Mesenchymal stem cell (in vitro differentiated cells and primary cell): ENCODE measurements at regions not wholly inside any gene's neighbourhood (a gene's known extent, or its start where the extent isn't known, plus 50 kb on each side); places are given as distances from the start of the nearest gene placed in this dataset.
A peak's percentile ranks its signal among the peaks of the same experiment; 100 is the strongest.

Source experiments
- DNase-seq: peaks from one replicate; pipeline ENCODE4 v3.0.0-alpha.2; 2013
- H2AFZ ChIP-seq: one replicate; pipeline ENCODE4 v1.6.1; 2013; ENCODE audit warnings: low read depth, mild to moderate bottlenecking, control low read depth, inconsistent platforms, low read length, moderate library complexity
- H2AK5ac ChIP-seq: 2 replicates; pipeline ENCODE4 v1.6.1; 2013; ENCODE audit warnings: low read length, moderate library complexity, mild to moderate bottlenecking, inconsistent platforms; ENCODE audit not compliant: severe bottlenecking
- H2BK120ac ChIP-seq: one replicate; pipeline ENCODE4 v1.6.1; 2013; ENCODE audit warnings: low read depth, mild to moderate bottlenecking, inconsistent platforms, low read length, moderate library complexity
- H2BK12ac ChIP-seq, 2 experiments: one replicate each; pipeline ENCODE4 v1.6.1; 2013; ENCODE audit warnings: inconsistent platforms in 2 of 2, low read length in 2 of 2, mild to moderate bottlenecking in 2 of 2, moderate library complexity in 2 of 2, control low read depth in 1 of 2
- H2BK15ac ChIP-seq: one replicate; pipeline ENCODE4 v1.6.1; 2013; ENCODE audit warnings: mild to moderate bottlenecking, low read depth, inconsistent platforms; ENCODE audit not compliant: poor library complexity, severe bottlenecking
- H2BK5ac ChIP-seq: 2 replicates; pipeline ENCODE4 v1.6.1; 2013; ENCODE audit warnings: low read depth, mild to moderate bottlenecking, low read length, control low read depth, inconsistent platforms; ENCODE audit not compliant: poor library complexity, severe bottlenecking
- H3K14ac ChIP-seq, 2 experiments: one replicate each; pipeline ENCODE4 v1.6.1; 2013; ENCODE audit warnings: inconsistent platforms in 2 of 2, low read length in 2 of 2, control low read depth in 1 of 2, mild to moderate bottlenecking in 1 of 2, moderate library complexity in 1 of 2
- H3K18ac ChIP-seq, 2 experiments: one replicate each; pipeline ENCODE4 v1.6.1; 2013; ENCODE audit warnings: inconsistent platforms in 2 of 2, low read length in 2 of 2, control low read depth in 1 of 2, low read depth in 1 of 2, mild to moderate bottlenecking in 1 of 2
- H3K23ac ChIP-seq, 2 experiments: one replicate each; pipeline ENCODE4 v1.6.1; 2013; ENCODE audit warnings: inconsistent platforms in 2 of 2, low read length in 2 of 2, mild to moderate bottlenecking in 2 of 2, moderate library complexity in 2 of 2, control low read depth in 1 of 2
- H3K27ac ChIP-seq: 2 replicates; pipeline ENCODE4 v1.5.1; 2013; ENCODE audit warnings: mild to moderate bottlenecking, moderate library complexity, low read length, control low read depth, inconsistent platforms; ENCODE audit not compliant: poor library complexity, severe bottlenecking
- H3K27me3 ChIP-seq, 2 experiments: 2 replicates each; pipeline versions ENCODE4 v1.6.1 to v1.7.0; 2013; ENCODE audit warnings: low read length in 2 of 2, mild to moderate bottlenecking in 2 of 2, moderate library complexity in 2 of 2, control low read depth in 1 of 2, inconsistent platforms in 1 of 2; ENCODE audit not compliant: control insufficient read depth in 1 of 2, insufficient read depth in 1 of 2
- H3K36me3 ChIP-seq, 2 experiments: 2 replicates each; pipeline versions ENCODE4 v1.6.1 to v1.7.0; 2013; ENCODE audit warnings: low read length in 2 of 2, control low read depth in 1 of 2, inconsistent platforms in 1 of 2, low read depth in 1 of 2, mild to moderate bottlenecking in 1 of 2; ENCODE audit not compliant: insufficient read depth in 2 of 2, control insufficient read depth in 1 of 2
- H3K4ac ChIP-seq, 2 experiments: one replicate each; pipeline ENCODE4 v1.6.1; 2013; ENCODE audit warnings: inconsistent platforms in 2 of 2, low read length in 2 of 2, mild to moderate bottlenecking in 2 of 2, moderate library complexity in 2 of 2, control low read depth in 1 of 2, low read depth in 1 of 2
- H3K4me1 ChIP-seq: 2 replicates; pipeline ENCODE4 v1.6.1; 2013; ENCODE audit warnings: low read depth, low read length, control low read depth; ENCODE audit not compliant: control insufficient read depth, insufficient read depth
- H3K4me2 ChIP-seq: 2 replicates; pipeline ENCODE4 v1.6.1; 2013; ENCODE audit warnings: low read length, mild to moderate bottlenecking, inconsistent platforms; ENCODE audit not compliant: poor library complexity, severe bottlenecking
- H3K4me3 ChIP-seq, 2 experiments: 2 replicates each; pipeline versions ENCODE4 v1.5.1 to v1.7.0; 2013; ENCODE audit warnings: low read length in 2 of 2, mild to moderate bottlenecking in 2 of 2, control low read depth in 1 of 2, low read depth in 1 of 2; ENCODE audit not compliant: insufficient read depth in 1 of 2
- H3K79me1 ChIP-seq: replicated peaks from 2 replicates; pipeline ENCODE4 v1.6.1; 2013; ENCODE audit warnings: mild to moderate bottlenecking, control low read depth, low read length, inconsistent platforms; ENCODE audit not compliant: poor library complexity, severe bottlenecking
- H3K9ac ChIP-seq: 2 replicates; pipeline ENCODE4 v1.7.0; 2013; ENCODE audit warnings: mild to moderate bottlenecking, low read length, moderate library complexity
- H3K9me3 ChIP-seq: 2 replicates; pipeline ENCODE4 v1.7.0; 2013; ENCODE audit warnings: mild to moderate bottlenecking, low read length; ENCODE audit not compliant: control insufficient read depth
- H4K8ac ChIP-seq: one replicate; pipeline ENCODE4 v1.6.1; 2013; ENCODE audit warnings: inconsistent platforms, mild to moderate bottlenecking, low read length, moderate library complexity
- H4K91ac ChIP-seq: one replicate; pipeline ENCODE4 v1.6.1; 2013; ENCODE audit warnings: mild to moderate bottlenecking, low read length, inconsistent platforms
- WGBS: methylation state at CpG from one replicate; pipeline ENCODE4 v1.1.7; 2013; ENCODE audit warnings: mixed read lengths; 5-methylcytosine and 5-hydroxymethylcytosine counted together

DNA sequence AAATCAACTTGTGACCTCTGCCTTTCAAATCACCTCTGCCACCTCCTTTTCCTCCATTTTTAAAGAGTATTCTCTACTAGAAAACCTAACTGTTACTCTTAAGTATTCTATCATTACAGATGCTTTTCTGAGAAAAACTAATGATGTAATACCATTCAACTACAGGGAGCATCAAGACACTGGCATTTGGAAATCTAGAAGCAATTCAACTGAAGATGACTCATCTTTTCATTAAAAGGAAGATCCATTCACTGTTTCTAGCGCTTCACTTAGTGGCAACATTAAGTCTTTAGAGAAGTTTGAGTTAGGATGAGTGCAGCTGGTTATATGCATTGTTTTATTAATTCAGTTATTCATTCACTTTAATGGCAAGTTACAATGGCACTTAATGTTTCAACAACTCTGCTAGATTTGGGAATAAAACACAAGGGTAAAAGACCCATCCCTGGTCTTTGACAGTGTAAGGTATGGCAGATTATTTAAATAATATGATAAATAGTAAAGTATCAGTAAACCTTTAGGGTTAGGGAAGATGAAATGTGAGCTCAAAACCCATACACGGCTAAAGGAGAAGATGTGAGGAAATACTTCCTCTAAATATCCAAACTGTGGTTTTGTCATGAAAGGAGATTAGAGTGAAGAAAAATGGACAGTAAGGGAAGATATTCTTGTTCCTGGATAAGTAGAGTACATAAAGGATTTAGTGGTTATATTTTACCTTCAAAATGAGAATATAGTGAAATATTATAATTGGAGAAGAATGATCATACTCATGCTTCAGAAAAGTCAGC lies 61.7 kb downstream of the KCNJ2 start:
- H3K4me3 ChIP-seq = no peak overlapping the region
- 100% methylated on average over 1 of the region's 2 CpGs for WGBS
- H4K91ac ChIP-seq = no peak overlapping the region
- peak; percentile 28 for DNase-seq
- no peak overlapping the region for H2BK12ac ChIP-seq
- H3K79me1 ChIP-seq = no peaks in the 10 kb centered on the region
- no peaks in the 10 kb centered on the region for H3K9me3 ChIP-seq
- no peak overlapping the region for H2AK5ac ChIP-seq
- no peaks in the 10 kb centered on the region for H3K36me3 ChIP-seq
- H3K9ac ChIP-seq = no peak overlapping the region
- no peak overlapping the region for H2BK5ac ChIP-seq
- no peak overlapping the region for H2AFZ ChIP-seq
- H4K8ac ChIP-seq = no peak overlapping the region
- no peak overlapping the region for H2BK120ac ChIP-seq
- H3K14ac ChIP-seq = no peak overlapping the region
- H3K4me1 ChIP-seq = no peaks in the 10 kb centered on the region
- no peak overlapping the region for H3K27ac ChIP-seq
- no peak overlapping the region for H3K23ac ChIP-seq
- no peaks in the 10 kb centered on the region for H3K27me3 ChIP-seq
- H3K4ac ChIP-seq = no peak overlapping the region
- no peak overlapping the region for H3K4me2 ChIP-seq
- H3K18ac ChIP-seq = no peak overlapping the region
- no peak overlapping the region for H2BK15ac ChIP-seq

DNA sequence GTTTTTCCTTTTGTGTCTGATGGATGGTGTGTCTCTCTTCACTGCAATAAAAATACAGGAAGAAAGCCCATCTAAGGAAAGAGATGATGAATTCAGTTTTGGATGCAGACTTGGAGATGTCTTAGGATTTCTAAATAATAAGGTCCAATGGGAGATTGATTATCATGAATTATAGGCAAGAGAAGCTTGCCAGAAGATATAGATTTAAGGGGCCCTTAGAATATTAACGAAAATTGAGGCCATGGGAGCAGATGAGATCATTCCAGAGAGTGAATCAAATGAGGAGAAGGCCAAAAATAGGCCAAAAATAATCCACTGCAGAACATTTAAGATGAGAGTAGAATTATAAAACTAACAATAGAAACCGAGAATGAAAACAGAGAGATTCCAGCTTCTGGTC lies 63.1 kb downstream of the KCNJ2 start:
- H2BK12ac ChIP-seq = no peak overlapping the region
- no peak overlapping the region for H3K23ac ChIP-seq
- no peak overlapping the region for H2AK5ac ChIP-seq
- H3K36me3 ChIP-seq = no peaks in the 10 kb centered on the region
- no peak overlapping the region for H2BK15ac ChIP-seq
- no peak overlapping the region for H3K4me3 ChIP-seq
- H3K14ac ChIP-seq = no peak overlapping the region
- H3K9me3 ChIP-seq = no peaks in the 10 kb centered on the region
- 50% methylated on average over 1 of the region's 2 CpGs for WGBS
- H3K79me1 ChIP-seq = no peaks in the 10 kb centered on the region
- H3K4me1 ChIP-seq = no peaks in the 10 kb centered on the region
- no peak for DNase-seq
- no peak overlapping the region for H3K18ac ChIP-seq
- H3K27ac ChIP-seq = no peak overlapping the region
- H2BK5ac ChIP-seq = no peak overlapping the region
- H3K9ac ChIP-seq = no peak overlapping the region
- H2BK120ac ChIP-seq = no peak overlapping the region
- H4K91ac ChIP-seq = no peak overlapping the region
- no peak overlapping the region for H3K4me2 ChIP-seq
- no peak overlapping the region for H2AFZ ChIP-seq
- no peaks in the 10 kb centered on the region for H3K27me3 ChIP-seq
- no peak overlapping the region for H3K4ac ChIP-seq
- no peak overlapping the region for H4K8ac ChIP-seq

- Histone ChIP-seq H3K14ac (no peak overlapping the region), H2BK120ac (no peak overlapping the region), H2BK12ac (no peak overlapping the region), H3K4me2 (no peak overlapping the region), H2BK5ac (no peak overlapping the region), H3K23ac (no peak overlapping the region), H3K27ac (no peak overlapping the region), H2AK5ac (no peak overlapping the region), H2BK15ac (no peak overlapping the region), H3K36me3 (no peaks in the 10 kb centered on the region), H3K4me3 (no peak overlapping the region), H3K9ac (no peak overlapping the region), H2AFZ (no peak overlapping the region), H4K8ac (no peak overlapping the region), H3K18ac (no peak overlapping the region), H4K91ac (no peak overlapping the region), H3K9me3 (no peaks in the 10 kb centered on the region), H3K4ac (no peak overlapping the region), H3K27me3 (no peaks in the 10 kb centered on the region), H3K4me1 (no peaks in the 10 kb centered on the region), H3K79me1 (no peaks in the 10 kb centered on the region)
- no peak for DNase-seq
These were observed 65.9 kb downstream of the KCNJ2 start for GRCh38 chr17:70235252-70235651.

DNA sequence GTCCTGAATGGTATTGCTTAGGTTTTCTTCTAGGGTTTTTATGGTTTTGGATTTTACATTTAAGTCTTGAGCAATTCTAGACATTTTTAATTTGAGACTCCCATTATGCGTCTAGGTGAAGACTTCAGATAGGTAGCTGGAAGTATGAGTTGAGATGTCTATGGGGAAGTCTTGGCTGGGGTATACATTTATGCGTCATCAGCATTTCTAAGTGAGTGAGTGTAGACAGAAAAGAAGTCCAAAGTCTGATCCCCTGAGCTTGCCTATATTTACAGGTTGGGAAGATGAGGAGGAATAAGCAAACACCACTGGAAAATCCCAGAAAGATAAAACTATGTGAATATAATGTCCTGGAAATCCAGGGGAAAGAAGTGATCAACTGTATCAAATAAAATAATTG lies 68.9 kb downstream of the KCNJ2 start:
- Histone ChIP-seq H3K27ac (no peak overlapping the region), H3K9ac (no peak overlapping the region), H3K9me3 (no peaks in the 10 kb centered on the region), H4K8ac (no peak overlapping the region), H3K23ac (no peak overlapping the region), H3K4me1 (no peaks in the 10 kb centered on the region), H3K4me2 (no peak overlapping the region), H2BK5ac (no peak overlapping the region), H3K36me3 (no peaks in the 10 kb centered on the region), H2BK120ac (no peak overlapping the region), H4K91ac (no peak overlapping the region), H3K14ac (no peak overlapping the region), H3K18ac (no peak overlapping the region), H2BK15ac (no peak overlapping the region), H3K4me3 (no peak overlapping the region), H2AK5ac (no peak overlapping the region), H2BK12ac (no peak overlapping the region), H2AFZ (no peak overlapping the region), H3K4ac (no peak overlapping the region), H3K79me1 (no peaks in the 10 kb centered on the region), H3K27me3 (no peaks in the 10 kb centered on the region)
- no peak for DNase-seq
- WGBS = 100% methylated on average over 2 of the region's 2 CpGs
